Mesenchymal stem cell (in vitro differentiated cells and primary cell): ENCODE measurements at regions not wholly inside any gene's neighbourhood (a gene's known extent, or its start where the extent isn't known, plus 50 kb on each side); places are given as distances from the start of the nearest gene placed in this dataset.

Experiments used
- DNase-seq: peaks from one replicate; pipeline ENCODE4 v3.0.0-alpha.2; 2013
- H2AFZ ChIP-seq: one replicate; pipeline ENCODE4 v1.6.1; 2013; ENCODE audit warnings: low read depth, mild to moderate bottlenecking, control low read depth, inconsistent platforms, low read length, moderate library complexity
- H2AK5ac ChIP-seq: 2 replicates; pipeline ENCODE4 v1.6.1; 2013; ENCODE audit warnings: low read length, moderate library complexity, mild to moderate bottlenecking, inconsistent platforms; ENCODE audit not compliant: severe bottlenecking
- H2BK120ac ChIP-seq: one replicate; pipeline ENCODE4 v1.6.1; 2013; ENCODE audit warnings: low read depth, mild to moderate bottlenecking, inconsistent platforms, low read length, moderate library complexity
- H2BK12ac ChIP-seq, 2 experiments: one replicate each; pipeline ENCODE4 v1.6.1; 2013; ENCODE audit warnings: inconsistent platforms in 2 of 2, low read length in 2 of 2, mild to moderate bottlenecking in 2 of 2, moderate library complexity in 2 of 2, control low read depth in 1 of 2
- H2BK15ac ChIP-seq: one replicate; pipeline ENCODE4 v1.6.1; 2013; ENCODE audit warnings: mild to moderate bottlenecking, low read depth, inconsistent platforms; ENCODE audit not compliant: poor library complexity, severe bottlenecking
- H2BK5ac ChIP-seq: 2 replicates; pipeline ENCODE4 v1.6.1; 2013; ENCODE audit warnings: low read depth, mild to moderate bottlenecking, low read length, control low read depth, inconsistent platforms; ENCODE audit not compliant: poor library complexity, severe bottlenecking
- H3K14ac ChIP-seq, 2 experiments: one replicate each; pipeline ENCODE4 v1.6.1; 2013; ENCODE audit warnings: inconsistent platforms in 2 of 2, low read length in 2 of 2, control low read depth in 1 of 2, mild to moderate bottlenecking in 1 of 2, moderate library complexity in 1 of 2
- H3K18ac ChIP-seq, 2 experiments: one replicate each; pipeline ENCODE4 v1.6.1; 2013; ENCODE audit warnings: inconsistent platforms in 2 of 2, low read length in 2 of 2, control low read depth in 1 of 2, low read depth in 1 of 2, mild to moderate bottlenecking in 1 of 2
- H3K23ac ChIP-seq, 2 experiments: one replicate each; pipeline ENCODE4 v1.6.1; 2013; ENCODE audit warnings: inconsistent platforms in 2 of 2, low read length in 2 of 2, mild to moderate bottlenecking in 2 of 2, moderate library complexity in 2 of 2, control low read depth in 1 of 2
- H3K27ac ChIP-seq: 2 replicates; pipeline ENCODE4 v1.5.1; 2013; ENCODE audit warnings: mild to moderate bottlenecking, moderate library complexity, low read length, control low read depth, inconsistent platforms; ENCODE audit not compliant: poor library complexity, severe bottlenecking
- H3K27me3 ChIP-seq, 2 experiments: 2 replicates each; pipeline versions ENCODE4 v1.6.1 to v1.7.0; 2013; ENCODE audit warnings: low read length in 2 of 2, mild to moderate bottlenecking in 2 of 2, moderate library complexity in 2 of 2, control low read depth in 1 of 2, inconsistent platforms in 1 of 2; ENCODE audit not compliant: control insufficient read depth in 1 of 2, insufficient read depth in 1 of 2
- H3K36me3 ChIP-seq, 2 experiments: 2 replicates each; pipeline versions ENCODE4 v1.6.1 to v1.7.0; 2013; ENCODE audit warnings: low read length in 2 of 2, control low read depth in 1 of 2, inconsistent platforms in 1 of 2, low read depth in 1 of 2, mild to moderate bottlenecking in 1 of 2; ENCODE audit not compliant: insufficient read depth in 2 of 2, control insufficient read depth in 1 of 2
- H3K4ac ChIP-seq, 2 experiments: one replicate each; pipeline ENCODE4 v1.6.1; 2013; ENCODE audit warnings: inconsistent platforms in 2 of 2, low read length in 2 of 2, mild to moderate bottlenecking in 2 of 2, moderate library complexity in 2 of 2, control low read depth in 1 of 2, low read depth in 1 of 2
- H3K4me1 ChIP-seq: 2 replicates; pipeline ENCODE4 v1.6.1; 2013; ENCODE audit warnings: low read depth, low read length, control low read depth; ENCODE audit not compliant: control insufficient read depth, insufficient read depth
- H3K4me2 ChIP-seq: 2 replicates; pipeline ENCODE4 v1.6.1; 2013; ENCODE audit warnings: low read length, mild to moderate bottlenecking, inconsistent platforms; ENCODE audit not compliant: poor library complexity, severe bottlenecking
- H3K4me3 ChIP-seq, 2 experiments: 2 replicates each; pipeline versions ENCODE4 v1.5.1 to v1.7.0; 2013; ENCODE audit warnings: low read length in 2 of 2, mild to moderate bottlenecking in 2 of 2, control low read depth in 1 of 2, low read depth in 1 of 2; ENCODE audit not compliant: insufficient read depth in 1 of 2
- H3K79me1 ChIP-seq: replicated peaks from 2 replicates; pipeline ENCODE4 v1.6.1; 2013; ENCODE audit warnings: mild to moderate bottlenecking, control low read depth, low read length, inconsistent platforms; ENCODE audit not compliant: poor library complexity, severe bottlenecking
- H3K9ac ChIP-seq: 2 replicates; pipeline ENCODE4 v1.7.0; 2013; ENCODE audit warnings: mild to moderate bottlenecking, low read length, moderate library complexity
- H3K9me3 ChIP-seq: 2 replicates; pipeline ENCODE4 v1.7.0; 2013; ENCODE audit warnings: mild to moderate bottlenecking, low read length; ENCODE audit not compliant: control insufficient read depth
- H4K8ac ChIP-seq: one replicate; pipeline ENCODE4 v1.6.1; 2013; ENCODE audit warnings: inconsistent platforms, mild to moderate bottlenecking, low read length, moderate library complexity
- H4K91ac ChIP-seq: one replicate; pipeline ENCODE4 v1.6.1; 2013; ENCODE audit warnings: mild to moderate bottlenecking, low read length, inconsistent platforms
- WGBS: methylation state at CpG from one replicate; pipeline ENCODE4 v1.1.7; 2013; ENCODE audit warnings: mixed read lengths; 5-methylcytosine and 5-hydroxymethylcytosine counted together

GRCh38 chr4:130419211-130419975 is 1323.4 kb downstream of the C4orf33 start:
- Histone ChIP-seq H3K27me3 (no peaks in the 10 kb centered on the region), H2AK5ac (no peak overlapping the region), H3K14ac (no peak overlapping the region), H3K27ac (no peak overlapping the region), H3K23ac (no peak overlapping the region), H4K91ac (no peak overlapping the region), H3K4me1 (no peaks in the 10 kb centered on the region), H3K36me3 (no peaks in the 10 kb centered on the region), H3K4me3 (no peak overlapping the region), H3K4ac (no peak overlapping the region), H2BK12ac (no peak overlapping the region), H3K79me1 (no peaks in the 10 kb centered on the region), H3K4me2 (no peak overlapping the region), H3K9me3 (no peaks in the 10 kb centered on the region), H4K8ac (no peak overlapping the region), H2BK15ac (no peak overlapping the region), H3K9ac (no peak overlapping the region), H2AFZ (no peak overlapping the region), H2BK5ac (no peak overlapping the region), H3K18ac (no peak overlapping the region), H2BK120ac (no peak overlapping the region)
- WGBS = 40% methylated on average over 2 of the region's 4 CpGs
- no peak for DNase-seq

GRCh38 chr4:130422261-130422660 is 1326.3 kb downstream of the C4orf33 start:
- Histone ChIP-seq H3K36me3 (no peaks in the 10 kb centered on the region), H3K14ac (no peak overlapping the region), H3K9ac (no peak overlapping the region), H3K23ac (no peak overlapping the region), H3K27me3 (no peaks in the 10 kb centered on the region), H2AK5ac (no peak overlapping the region), H3K4me1 (no peaks in the 10 kb centered on the region), H2BK120ac (no peak overlapping the region), H3K18ac (no peak overlapping the region), H3K79me1 (no peaks in the 10 kb centered on the region), H2BK5ac (no peak overlapping the region), H3K4ac (no peak overlapping the region), H2BK15ac (no peak overlapping the region), H3K4me2 (no peak overlapping the region), H3K27ac (no peak overlapping the region), H2BK12ac (no peak overlapping the region), H3K4me3 (no peak overlapping the region), H4K91ac (no peak overlapping the region), H4K8ac (no peak overlapping the region), H2AFZ (no peak overlapping the region), H3K9me3 (no peaks in the 10 kb centered on the region)
- no peak for DNase-seq

GRCh38 chr4:130424211-130424610 is 1328.3 kb downstream of the C4orf33 start:
- H2AFZ ChIP-seq = no peak overlapping the region
- H4K91ac ChIP-seq = no peak overlapping the region
- no peaks in the 10 kb centered on the region for H3K36me3 ChIP-seq
- H3K9ac ChIP-seq = no peak overlapping the region
- H3K27me3 ChIP-seq = no peaks in the 10 kb centered on the region
- H2BK12ac ChIP-seq = no peak overlapping the region
- H3K4me3 ChIP-seq = no peak overlapping the region
- no peak overlapping the region for H3K27ac ChIP-seq
- H3K23ac ChIP-seq = no peak overlapping the region
- no peak overlapping the region for H2BK15ac ChIP-seq
- no peak overlapping the region for H3K4me2 ChIP-seq
- no peak overlapping the region for H4K8ac ChIP-seq
- no peaks in the 10 kb centered on the region for H3K4me1 ChIP-seq
- no peak overlapping the region for H3K4ac ChIP-seq
- no peak for DNase-seq
- no peak overlapping the region for H2BK5ac ChIP-seq
- no peak overlapping the region for H2AK5ac ChIP-seq
- H3K9me3 ChIP-seq = no peaks in the 10 kb centered on the region
- H2BK120ac ChIP-seq = no peak overlapping the region
- H3K18ac ChIP-seq = no peak overlapping the region
- 65% methylated on average over 2 of the region's 3 CpGs for WGBS
- H3K14ac ChIP-seq = no peak overlapping the region
- no peaks in the 10 kb centered on the region for H3K79me1 ChIP-seq

GRCh38 chr4:130432289-130432688 is 1336.3 kb downstream of the C4orf33 start:
- Histone ChIP-seq H3K4me1 (no peaks in the 10 kb centered on the region), H2AFZ (no peak overlapping the region), H3K36me3 (no peaks in the 10 kb centered on the region), H3K4me3 (no peak overlapping the region), H3K27me3 (no peaks in the 10 kb centered on the region), H2BK5ac (no peak overlapping the region), H3K4me2 (no peak overlapping the region), H3K79me1 (no peaks in the 10 kb centered on the region), H4K8ac (no peak overlapping the region), H4K91ac (no peak overlapping the region), H3K14ac (no peak overlapping the region), H3K9me3 (no peaks in the 10 kb centered on the region), H2BK120ac (no peak overlapping the region), H2BK12ac (no peak overlapping the region), H3K9ac (no peak overlapping the region), H3K4ac (no peak overlapping the region), H3K27ac (no peak overlapping the region), H2BK15ac (no peak overlapping the region), H3K23ac (no peak overlapping the region), H2AK5ac (no peak overlapping the region), H3K18ac (no peak overlapping the region)
- WGBS = 88% methylated on average over 4 of the region's 5 CpGs
- no peak for DNase-seq
